SK-N-SH (cell line): ENCODE measurements at regions not wholly inside any gene's neighbourhood (a gene's known extent, or its start where the extent isn't known, plus 50 kb on each side); places are given as distances from the start of the nearest gene placed in this dataset.

ENCODE experiments used
- CTCF ChIA-PET: fragments of 300-600, 350-600 bp; formaldehyde crosslinking; extraction: SDS; loops from one replicate; lab custom pipeline; 2021; lab: Yijun Ruan, JAX
- POLR2A ChIA-PET: fragments of 350-600 bp; sonication (Branson Sonifier 250); formaldehyde crosslinking; extraction: SDS; loops from one replicate; lab custom pipeline; 2020; ENCODE audit warnings: antibody characterized with exemption, inconsistent platforms; lab: Yijun Ruan, JAX
- DNase-seq: peaks from one replicate; pipeline ENCODE4 v3.0.0; 2012
- H2AFZ ChIP-seq: fragments of 200-600 bp; sonication (generic); 2 replicates; pipeline ENCODE4 v1.8.1; 2016; ENCODE audit warnings: antibody characterized with exemption, mild to moderate bottlenecking, low read depth
- H3F3A ChIP-seq: fragments of 200-600 bp; sonication (generic); replicated peaks from 2 replicates; pipeline ENCODE3; 2016; ENCODE audit warnings: antibody characterized with exemption, mild to moderate bottlenecking; ENCODE audit not compliant: insufficient read depth
- H3K27ac ChIP-seq, 2 experiments: fragments of 200-500 bp in 1 of 2; fragments of 200-600 bp in 1 of 2; sonication (Bioruptor generic) in 1 of 2; sonication (generic), shearing (Covaris generic) in 1 of 2; 2 replicates each; pipeline versions ENCODE4 v1.5.1 to v1.6.1; 2014 to 2016; ENCODE audit warnings: low read depth in 2 of 2, inconsistent platforms in 1 of 2, low read length in 1 of 2, mild to moderate bottlenecking in 1 of 2, mixed read lengths in 1 of 2
- H3K27me3 ChIP-seq: fragments of 200-600 bp; sonication (generic), shearing (Covaris generic); 2 replicates; pipeline ENCODE4 v1.6.1; 2016; ENCODE audit warnings: mixed run types; ENCODE audit not compliant: insufficient read depth
- H3K36me3 ChIP-seq, 2 experiments: fragments of 200-500 bp in 1 of 2; fragments of 200-600 bp in 1 of 2; sonication (Bioruptor generic) in 1 of 2; sonication (generic) in 1 of 2; replicated peaks in 1 of 2; 2 replicates each; pipeline versions ENCODE3 to v1.5.1; 2014 to 2016; ENCODE audit warnings: low read length in 1 of 2, mild to moderate bottlenecking in 1 of 2; ENCODE audit not compliant: insufficient read depth in 2 of 2, control insufficient read depth in 1 of 2
- H3K4me1 ChIP-seq, 2 experiments: fragments of 200-500 bp in 1 of 2; fragments of 200-600 bp in 1 of 2; sonication (Bioruptor generic) in 1 of 2; sonication (generic), shearing (Covaris generic) in 1 of 2; 2 replicates each; pipeline versions ENCODE4 v1.5.1 to v1.6.1; 2014 to 2016; ENCODE audit warnings: low read depth in 1 of 2, low read length in 1 of 2, mixed run types in 1 of 2; ENCODE audit not compliant: insufficient read depth in 2 of 2, control insufficient read depth in 1 of 2
- H3K4me2 ChIP-seq: fragments of 200-600 bp; sonication (generic), shearing (Covaris generic); 2 replicates; pipeline ENCODE4 v1.6.1; 2017; ENCODE audit warnings: mixed run types
- H3K4me3 ChIP-seq, 2 experiments: fragments of 200-500 bp in 1 of 2; fragments of 200-600 bp in 1 of 2; sonication (Bioruptor generic) in 1 of 2; sonication (generic), shearing (Covaris generic) in 1 of 2; 2 replicates each; pipeline versions ENCODE4 v1.5.1 to v1.8.1; 2014 to 2016; ENCODE audit warnings: low read depth in 2 of 2, inconsistent platforms in 1 of 2, low read length in 1 of 2, mild to moderate bottlenecking in 1 of 2, mixed read lengths in 1 of 2, moderate library complexity in 1 of 2
- H3K79me2 ChIP-seq: fragments of 200-600 bp; sonication (generic); 2 replicates; pipeline ENCODE4 v1.8.1; 2017; ENCODE audit warnings: mild to moderate bottlenecking; ENCODE audit not compliant: insufficient read depth
- H3K9ac ChIP-seq: fragments of 200-600 bp; sonication (generic); 2 replicates; pipeline ENCODE4 v1.6.1; 2017; ENCODE audit warnings: mixed run types
- H3K9me2 ChIP-seq: fragments of 200-600 bp; sonication (generic); 2 replicates; pipeline ENCODE4 v1.6.1; 2017; ENCODE audit warnings: mixed run types
- H3K9me3 ChIP-seq: fragments of 200-600 bp; sonication (generic); 2 replicates; pipeline ENCODE4 v1.6.1; 2017; ENCODE audit warnings: mixed run types, mild to moderate bottlenecking, moderate library complexity
- H4K20me1 ChIP-seq: fragments of 200-600 bp; sonication (generic); 2 replicates; pipeline ENCODE4 v1.6.1; 2017; ENCODE audit warnings: mild to moderate bottlenecking, mixed run types; ENCODE audit not compliant: insufficient read depth
- MXI1 ChIP-seq: IDR thresholded peaks from 2 replicates; pipeline ENCODE4 v1.6.1; 2012; ENCODE audit warnings: mild to moderate bottlenecking, low read depth, low read length, improper control_type of control experiment
- TAF1 ChIP-seq: IDR thresholded peaks from 2 replicates; pipeline ENCODE4 v1.6.1; 2012; ENCODE audit warnings: low read depth, mild to moderate bottlenecking, low read length, moderate library complexity, borderline replicate concordance
- ZBTB33 ChIP-seq: IDR thresholded peaks from 2 replicates; pipeline ENCODE4 v1.4.0; 2012; ENCODE audit warnings: low read depth, borderline replicate concordance
- WGBS: methylation state at CpG from one replicate; pipeline ENCODE4 v1.1.6; 2017; ENCODE audit warnings: low lambda C conversion rate; 5-methylcytosine and 5-hydroxymethylcytosine counted together
- TF ChIP-seq, protein P1 (sequence below): fragments of 200-600 bp; sonication (generic); IDR thresholded peaks from 2 replicates; pipeline ENCODE4 v1.6.1; 2017; ENCODE audit warnings: antibody characterized with exemption, mild to moderate bottlenecking, moderate library complexity
- TF ChIP-seq, protein P2 (sequence below): IDR thresholded peaks from 2 replicates; pipeline ENCODE4 v1.4.0; 2012; ENCODE audit warnings: low read depth, borderline replicate concordance

DNA sequence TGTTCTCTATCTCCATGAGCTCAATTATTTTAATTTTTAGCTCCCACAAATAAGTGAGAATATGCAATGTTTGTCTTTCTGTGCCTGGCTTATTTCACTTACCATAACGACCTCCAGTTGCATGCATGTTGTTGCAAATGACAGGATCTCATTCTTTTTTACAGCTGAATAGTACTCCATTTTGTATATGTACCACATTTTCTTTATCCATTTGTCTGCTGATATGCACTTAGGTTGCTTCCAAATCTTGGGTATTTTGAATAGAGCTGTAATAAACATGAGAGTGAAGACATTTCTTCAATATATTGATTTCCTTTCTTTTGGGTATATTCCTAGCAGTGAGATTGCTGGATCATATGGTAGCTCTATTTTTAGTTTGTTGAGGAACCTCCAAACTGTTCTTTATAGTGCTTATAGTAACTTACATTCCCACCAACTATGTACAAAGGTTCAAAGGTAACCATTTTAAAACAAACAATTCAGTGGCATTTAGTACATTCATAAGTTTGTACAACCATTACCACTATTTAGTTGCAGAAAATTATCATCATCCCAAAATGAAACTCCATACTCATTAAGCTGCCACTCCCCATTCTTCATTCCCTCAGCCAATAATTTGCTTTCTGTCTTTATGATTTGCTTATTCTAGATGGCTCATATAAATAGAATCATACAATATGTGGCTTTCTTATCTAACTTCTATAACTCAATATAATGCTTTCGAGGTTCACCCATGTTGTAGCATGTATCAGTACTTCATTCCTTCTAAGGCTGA is 255.9 kb upstream of the NFIA start:
- 41% methylated on average over 2 of the region's 2 CpGs for WGBS
- H3K79me2 ChIP-seq, result no peaks in the 10 kb centered on the region
- H3K36me3 ChIP-seq, result no peaks in the 10 kb centered on the region
- no peaks in the 10 kb centered on the region for H3K27me3 ChIP-seq
- no peak for DNase-seq
- TF ChIP-seq MXI1 (no peak), ZBTB33 (no peak)
- TF ChIP-seq, protein P1, sequence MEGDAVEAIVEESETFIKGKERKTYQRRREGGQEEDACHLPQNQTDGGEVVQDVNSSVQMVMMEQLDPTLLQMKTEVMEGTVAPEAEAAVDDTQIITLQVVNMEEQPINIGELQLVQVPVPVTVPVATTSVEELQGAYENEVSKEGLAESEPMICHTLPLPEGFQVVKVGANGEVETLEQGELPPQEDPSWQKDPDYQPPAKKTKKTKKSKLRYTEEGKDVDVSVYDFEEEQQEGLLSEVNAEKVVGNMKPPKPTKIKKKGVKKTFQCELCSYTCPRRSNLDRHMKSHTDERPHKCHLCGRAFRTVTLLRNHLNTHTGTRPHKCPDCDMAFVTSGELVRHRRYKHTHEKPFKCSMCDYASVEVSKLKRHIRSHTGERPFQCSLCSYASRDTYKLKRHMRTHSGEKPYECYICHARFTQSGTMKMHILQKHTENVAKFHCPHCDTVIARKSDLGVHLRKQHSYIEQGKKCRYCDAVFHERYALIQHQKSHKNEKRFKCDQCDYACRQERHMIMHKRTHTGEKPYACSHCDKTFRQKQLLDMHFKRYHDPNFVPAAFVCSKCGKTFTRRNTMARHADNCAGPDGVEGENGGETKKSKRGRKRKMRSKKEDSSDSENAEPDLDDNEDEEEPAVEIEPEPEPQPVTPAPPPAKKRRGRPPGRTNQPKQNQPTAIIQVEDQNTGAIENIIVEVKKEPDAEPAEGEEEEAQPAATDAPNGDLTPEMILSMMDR, result no peak
- H3F3A ChIP-seq, result no peaks in the 10 kb centered on the region
- no peaks in the 10 kb centered on the region for H4K20me1 ChIP-seq
- no peak overlapping the region for H3K4me2 ChIP-seq
- H3K9me3 ChIP-seq, result no peaks in the 10 kb centered on the region
- no peak overlapping the region for H3K4me3 ChIP-seq
- H3K9ac ChIP-seq, result no peak overlapping the region
- POLR2A ChIA-PET, result no interaction called here
- peaks cover 0 to 3% of the 10 kb centered on the region in 2 experiments; a peak in 1 of 4 replicates for H3K4me1 ChIP-seq
- CTCF ChIA-PET, result interaction anchor here (0.7 to 1.0 kb wide), 2 partner anchors 9 to 23 kb away, joined by 3 to 5 read pairs; no protein-coding TSS in a partner anchor
- no peak overlapping the region for H2AFZ ChIP-seq
- no peak overlapping the region for H3K27ac ChIP-seq
- H3K9me2 ChIP-seq, result no peaks in the 10 kb centered on the region

- no peaks in the 10 kb centered on the region for H4K20me1 ChIP-seq
Observed at GRCh38 chr1:60825593-60825992, 256.8 kb upstream of the NFIA start.

More at GRCh38 chr1:60825593-60825992, 256.8 kb upstream of the NFIA start:
- Histone ChIP-seq H3K4me2 (no peak overlapping the region), H2AFZ (no peak overlapping the region), H3F3A (no peaks in the 10 kb centered on the region), H3K27me3 (no peaks in the 10 kb centered on the region), H3K9ac (no peak overlapping the region), H3K4me3 (no peak overlapping the region), H3K9me3 (no peaks in the 10 kb centered on the region), H3K9me2 (no peaks in the 10 kb centered on the region), H3K36me3 (no peaks in the 10 kb centered on the region), H3K4me1 (peaks cover 0 to 3% of the 10 kb centered on the region in 2 experiments; a peak in 1 of 4 replicates), H3K79me2 (no peaks in the 10 kb centered on the region), H3K27ac (no peak overlapping the region; a peak in 1 of 4 replicates)
- 17% methylated on average over 1 of the region's 1 CpG for WGBS
- ChIA-PET CTCF (interaction anchor here (0.7 to 1.0 kb wide), 2 partner anchors 8 to 24 kb away, joined by 3 to 5 read pairs; no protein-coding TSS in a partner anchor), POLR2A (no interaction called here)
- TF ChIP-seq, protein P1, result peak; percentile 19; the same call in 1 of the 2 replicates
- TF ChIP-seq TAF1, result no peak
- TF ChIP-seq, protein P2, sequence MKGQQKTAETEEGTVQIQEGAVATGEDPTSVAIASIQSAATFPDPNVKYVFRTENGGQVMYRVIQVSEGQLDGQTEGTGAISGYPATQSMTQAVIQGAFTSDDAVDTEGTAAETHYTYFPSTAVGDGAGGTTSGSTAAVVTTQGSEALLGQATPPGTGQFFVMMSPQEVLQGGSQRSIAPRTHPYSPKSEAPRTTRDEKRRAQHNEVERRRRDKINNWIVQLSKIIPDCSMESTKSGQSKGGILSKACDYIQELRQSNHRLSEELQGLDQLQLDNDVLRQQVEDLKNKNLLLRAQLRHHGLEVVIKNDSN, result no peak
- no peak for DNase-seq
